ENCODE measurements at regions not wholly inside any gene's neighbourhood (a gene's known extent, or its start where the extent isn't known, plus 50 kb on each side); places are given as distances from the start of the nearest gene placed in this dataset.

DNA sequence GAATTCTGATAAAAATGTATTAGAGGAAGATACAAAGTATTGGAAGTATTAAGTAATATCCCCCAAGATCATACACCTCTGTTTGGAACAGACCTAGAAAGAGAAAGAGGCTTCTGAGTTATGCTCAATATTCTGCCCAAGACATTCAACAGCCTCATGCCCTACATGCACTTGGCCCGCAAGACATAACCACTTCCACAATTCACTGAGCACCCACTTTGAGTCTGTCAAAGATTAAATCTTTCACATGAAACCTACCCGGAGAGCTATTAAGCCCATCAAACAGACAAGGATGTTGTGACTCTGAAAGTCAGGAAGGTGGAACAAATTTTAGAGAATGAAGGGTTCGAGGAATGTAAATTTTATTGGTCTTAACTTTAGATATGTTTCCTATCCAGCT, 344.7 kb upstream of the SYT4 start:
- TF ChIP-seq, protein P1, sequence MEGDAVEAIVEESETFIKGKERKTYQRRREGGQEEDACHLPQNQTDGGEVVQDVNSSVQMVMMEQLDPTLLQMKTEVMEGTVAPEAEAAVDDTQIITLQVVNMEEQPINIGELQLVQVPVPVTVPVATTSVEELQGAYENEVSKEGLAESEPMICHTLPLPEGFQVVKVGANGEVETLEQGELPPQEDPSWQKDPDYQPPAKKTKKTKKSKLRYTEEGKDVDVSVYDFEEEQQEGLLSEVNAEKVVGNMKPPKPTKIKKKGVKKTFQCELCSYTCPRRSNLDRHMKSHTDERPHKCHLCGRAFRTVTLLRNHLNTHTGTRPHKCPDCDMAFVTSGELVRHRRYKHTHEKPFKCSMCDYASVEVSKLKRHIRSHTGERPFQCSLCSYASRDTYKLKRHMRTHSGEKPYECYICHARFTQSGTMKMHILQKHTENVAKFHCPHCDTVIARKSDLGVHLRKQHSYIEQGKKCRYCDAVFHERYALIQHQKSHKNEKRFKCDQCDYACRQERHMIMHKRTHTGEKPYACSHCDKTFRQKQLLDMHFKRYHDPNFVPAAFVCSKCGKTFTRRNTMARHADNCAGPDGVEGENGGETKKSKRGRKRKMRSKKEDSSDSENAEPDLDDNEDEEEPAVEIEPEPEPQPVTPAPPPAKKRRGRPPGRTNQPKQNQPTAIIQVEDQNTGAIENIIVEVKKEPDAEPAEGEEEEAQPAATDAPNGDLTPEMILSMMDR (IDR thresholded peaks at IDR 0.05): no peak
- H3K27ac ChIP-seq: no peak overlapping the region
- no peak overlapping the region for H3K4me3 ChIP-seq
- no peak for DNase-seq (ENCODE audit: low spot score)

DNA sequence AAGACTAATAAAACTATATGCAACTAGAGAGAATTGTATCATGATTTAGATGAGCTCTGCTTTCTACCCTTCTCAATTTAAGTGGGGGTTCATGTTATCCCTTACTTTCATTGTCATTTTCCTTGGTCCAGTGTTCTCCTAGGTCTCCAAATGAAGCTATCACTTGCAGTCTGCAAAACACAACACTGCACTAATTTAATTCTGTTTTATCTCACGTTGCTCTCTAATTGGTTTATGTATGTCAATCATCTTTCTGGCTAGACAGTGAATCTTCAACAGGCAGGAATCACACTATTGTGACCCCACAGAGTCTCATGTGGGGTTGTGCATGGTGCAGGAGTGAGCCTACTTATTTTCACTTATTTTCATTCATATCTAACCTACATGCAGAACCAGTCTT, 348.3 kb upstream of the SYT4 start:
- TF ChIP-seq, protein P1 (IDR thresholded peaks at IDR 0.05): no peak
- H3K27ac ChIP-seq: no peak overlapping the region
- no peak for DNase-seq (ENCODE audit: low spot score)
- H3K4me3 ChIP-seq: no peak overlapping the region

GRCh38 chr18:43627848-43628530, 350.7 kb upstream of the SYT4 start:
- no peak for DNase-seq (ENCODE audit: low spot score)
- TF ChIP-seq, protein P1 (IDR thresholded peaks at IDR 0.05): no peak
- Histone ChIP-seq H3K4me3 (no peak overlapping the region), H3K27ac (no peak overlapping the region)

DNA sequence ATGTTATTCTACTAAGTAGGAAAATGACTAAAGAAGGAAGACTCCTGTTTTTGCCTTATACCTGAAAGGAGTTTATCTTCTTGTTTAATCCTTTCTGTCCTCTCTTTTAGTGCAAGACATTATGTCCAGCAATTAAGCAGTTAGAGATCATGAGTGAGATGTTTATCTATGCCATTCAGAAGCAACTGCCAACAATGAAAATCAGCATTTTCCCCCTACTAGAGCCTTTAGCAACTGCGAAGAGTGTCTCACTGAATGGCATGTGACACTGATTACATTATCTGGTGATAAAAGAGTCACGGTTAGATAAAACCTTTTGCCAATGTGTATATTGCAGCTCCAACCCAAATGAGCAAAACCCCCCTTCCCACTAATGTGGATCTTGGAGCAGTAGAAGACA, 357.7 kb upstream of the SYT4 start:
- Histone ChIP-seq H3K4me3 (no peak overlapping the region), H3K27ac (no peak overlapping the region)
- no peak for DNase-seq (ENCODE audit: low spot score)
- TF ChIP-seq, protein P1 (IDR thresholded peaks at IDR 0.05): no peak

DNA sequence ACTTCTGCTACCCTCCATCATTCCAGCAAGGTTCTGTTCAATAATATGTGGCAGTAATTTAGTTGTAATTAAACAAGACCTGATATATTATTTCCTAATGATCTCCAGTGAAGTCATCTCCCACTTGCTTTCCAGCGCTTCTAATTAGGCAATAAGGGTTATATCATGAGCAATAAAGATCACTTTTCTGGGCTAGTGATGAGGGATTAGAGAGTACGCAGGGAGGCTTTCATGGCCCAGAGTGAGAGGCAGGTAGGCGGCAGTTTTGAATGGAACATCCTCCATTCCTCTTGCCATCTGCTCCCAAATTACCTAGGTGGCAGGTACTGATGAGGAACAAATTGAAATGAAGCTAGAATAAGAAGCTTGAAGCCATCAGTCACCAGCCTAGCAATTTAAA, 358.1 kb upstream of the SYT4 start:
- no peak overlapping the region for H3K27ac ChIP-seq
- no peak for DNase-seq (ENCODE audit: low spot score)
- TF ChIP-seq, protein P1 (IDR thresholded peaks at IDR 0.05): no peak
- no peak overlapping the region for H3K4me3 ChIP-seq

- H3K4me3 ChIP-seq: no peak overlapping the region
- no peak for DNase-seq (ENCODE audit: low spot score)
- TF ChIP-seq, protein P1 (IDR thresholded peaks at IDR 0.05): no peak
- no peak overlapping the region for H3K27ac ChIP-seq
These were observed 365.5 kb upstream of the SYT4 start for GRCh38 chr18:43642727-43643330.

- DNase-seq (ENCODE audit: low spot score): no peak
- no peak overlapping the region for H3K27ac ChIP-seq
- TF ChIP-seq, protein P1 (IDR thresholded peaks at IDR 0.05): no peak
- no peak overlapping the region for H3K4me3 ChIP-seq
These were observed 370.7 kb upstream of the SYT4 start for GRCh38 chr18:43648002-43648401.

Measured in coronary artery (tissue), 2 donors.